GM23338 (cell line): ENCODE measurements at regions not wholly inside any gene's neighbourhood (a gene's known extent, or its start where the extent isn't known, plus 50 kb on each side); places are given as distances from the start of the nearest gene placed in this dataset.

Experiments used
- CTCF ChIP-seq, 2 experiments: fragments of 200-600 bp in 1 of 2; sonication (generic) in 1 of 2; conservative IDR thresholded peaks; 2 replicates each; pipeline versions ENCODE4 v1.5.1 to v1.6.1; 2016 to 2017; ENCODE audit warnings: antibody characterized with exemption in 2 of 2, low read depth in 2 of 2, mild to moderate bottlenecking in 2 of 2, moderate library complexity in 1 of 2
- EZH2 ChIP-seq: fragments of 200-600 bp; sonication (generic); IDR thresholded peaks from one replicate; pipeline ENCODE4 v1.8.0; 2017; ENCODE audit warnings: antibody characterized with exemption, mild to moderate bottlenecking, low read depth; ENCODE audit not compliant: unreplicated experiment
- JUNB ChIP-seq: IDR thresholded peaks from one replicate; pipeline ENCODE4 v1.6.1; 2016; ENCODE audit warnings: antibody characterized with exemption; ENCODE audit not compliant: unreplicated experiment
- POLR2AphosphoS5 ChIP-seq: IDR thresholded peaks from 2 replicates; pipeline ENCODE4 v1.6.1; 2016; ENCODE audit warnings: antibody characterized with exemption, low read depth
- REST ChIP-seq: IDR thresholded peaks from one replicate; pipeline ENCODE4 v1.6.1; 2018; ENCODE audit warnings: antibody characterized with exemption; ENCODE audit not compliant: unreplicated experiment
- STAT1 ChIP-seq: IDR thresholded peaks from one replicate; pipeline ENCODE4 v1.6.1; 2016; ENCODE audit warnings: antibody characterized with exemption; ENCODE audit not compliant: unreplicated experiment
- ZNF462 ChIP-seq: fragments of 250-450 bp; sonication (Bioruptor Pico); IDR thresholded peaks from 2 replicates; pipeline ENCODE4 v1.5.0; 2020; ENCODE audit warnings: mild to moderate bottlenecking, moderate library complexity

- no peak for TF ChIP-seq EZH2
- no peak for TF ChIP-seq STAT1
- TF ChIP-seq CTCF (conservative IDR thresholded peaks at IDR 0.05; ENCODE audit: low read depth in 2 of 2): no peak
- TF ChIP-seq JUNB: no peak
- no peak for TF ChIP-seq ZNF462 (CRISPR knock-in tag)
- TF ChIP-seq POLR2AphosphoS5: no peak
- no peak for TF ChIP-seq REST
These were observed 658.2 kb downstream of the TDRD15 start for GRCh38 chr2:21781962-21782361.
